ENCODE measurements at regions not wholly inside any gene's neighbourhood (a gene's known extent, or its start where the extent isn't known, plus 50 kb on each side); places are given as distances from the start of the nearest gene placed in this dataset.

DNA sequence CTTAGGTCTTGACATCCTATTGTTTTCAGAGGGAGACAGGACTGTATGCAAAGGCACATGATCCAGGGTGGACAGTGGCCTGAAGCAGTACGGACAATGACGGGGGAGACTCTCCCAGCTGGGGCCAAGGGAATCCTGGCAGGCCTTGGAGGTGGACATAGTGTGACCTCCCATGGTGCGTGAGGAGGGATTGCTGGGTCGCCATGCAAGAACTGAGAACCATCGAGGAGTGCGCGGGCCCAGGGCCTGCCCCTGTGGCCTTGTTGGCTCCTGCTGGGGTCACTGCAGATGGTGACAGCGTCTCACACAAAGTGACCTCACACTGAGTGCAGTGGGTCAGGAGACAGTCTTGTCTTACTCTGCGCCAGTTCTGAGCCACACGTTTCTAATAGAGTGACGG is 192.4 kb downstream of the GADD45G start:
- no peak for DNase-seq

DNA sequence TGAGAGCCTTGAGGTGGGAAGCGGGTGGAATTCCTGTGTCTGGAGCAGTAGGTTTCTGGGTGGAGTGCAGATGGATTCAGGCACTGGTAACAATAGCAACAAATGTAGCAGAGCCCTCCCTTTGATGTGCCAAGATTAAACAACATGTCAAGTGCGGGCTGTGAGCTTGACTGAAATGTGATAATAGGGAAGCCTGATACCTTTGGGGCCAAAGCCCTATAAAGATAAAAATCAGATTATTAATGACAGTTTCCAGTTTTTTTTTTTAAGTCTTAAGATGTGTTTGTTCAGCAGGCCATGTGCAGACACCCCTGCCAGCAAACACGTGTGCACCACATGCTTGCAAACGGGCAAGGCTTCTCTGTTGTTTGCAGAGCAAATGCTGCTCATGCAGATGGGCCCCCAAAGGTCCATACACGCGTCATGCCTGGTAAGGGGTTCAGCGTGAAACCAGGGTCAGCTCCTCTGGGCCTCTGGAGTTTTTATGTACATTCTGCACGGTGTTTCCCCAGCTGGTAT is 193.2 kb downstream of the GADD45G start:
- DNase-seq: peak; percentile 39

DNA sequence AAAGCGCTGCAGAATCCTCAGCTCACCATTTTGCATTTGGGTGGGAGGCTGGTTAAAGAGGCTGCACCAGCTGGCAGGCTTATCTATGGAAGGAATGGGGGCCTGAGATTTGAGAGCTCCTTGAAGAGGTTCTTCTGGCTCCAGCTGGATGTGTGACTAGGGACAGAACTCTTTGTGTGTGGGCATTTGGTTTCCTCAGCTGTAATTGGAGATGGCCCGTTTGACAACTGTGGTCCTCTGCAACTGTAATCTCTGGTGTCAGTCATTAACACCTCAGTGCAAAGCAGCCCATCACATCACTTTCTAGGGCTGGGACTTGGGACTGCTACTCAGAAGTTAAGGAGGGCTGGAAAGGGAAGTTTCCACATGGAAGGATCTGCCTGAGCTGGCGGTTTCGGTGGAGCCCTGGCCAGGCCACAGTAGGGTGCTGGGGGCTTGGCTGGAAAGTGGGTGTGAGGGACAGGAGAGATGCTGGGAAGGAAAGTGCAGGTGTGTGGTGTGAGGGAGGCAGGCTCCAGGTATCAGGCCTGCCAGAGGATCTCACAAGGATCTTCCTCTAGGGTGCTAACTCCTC is 193.8 kb downstream of the GADD45G start:
- DNase-seq: no peak

GRCh38 chr9:89799221-89799620 is 194.4 kb downstream of the GADD45G start:
- no peak for DNase-seq

DNA sequence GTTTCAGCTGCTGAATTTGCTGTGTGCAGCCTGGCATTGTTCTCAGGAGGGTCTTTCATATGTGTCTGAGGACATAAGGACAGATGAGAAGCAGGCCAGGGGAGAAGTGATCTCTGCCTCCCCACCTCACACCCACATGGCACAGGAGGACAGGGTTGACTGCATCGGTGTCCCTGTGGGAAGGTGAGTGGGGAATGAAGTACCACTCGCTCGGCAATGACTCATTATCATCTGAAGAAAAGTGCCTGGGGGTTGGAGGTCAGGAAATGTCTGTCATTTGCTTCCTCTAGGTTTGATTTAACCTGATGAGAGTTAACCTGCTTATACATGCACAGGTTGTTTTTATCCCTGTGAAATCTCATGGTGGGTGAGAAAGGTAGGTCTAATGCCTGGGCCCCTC is 195.0 kb downstream of the GADD45G start:
- DNase-seq: no peak

DNA sequence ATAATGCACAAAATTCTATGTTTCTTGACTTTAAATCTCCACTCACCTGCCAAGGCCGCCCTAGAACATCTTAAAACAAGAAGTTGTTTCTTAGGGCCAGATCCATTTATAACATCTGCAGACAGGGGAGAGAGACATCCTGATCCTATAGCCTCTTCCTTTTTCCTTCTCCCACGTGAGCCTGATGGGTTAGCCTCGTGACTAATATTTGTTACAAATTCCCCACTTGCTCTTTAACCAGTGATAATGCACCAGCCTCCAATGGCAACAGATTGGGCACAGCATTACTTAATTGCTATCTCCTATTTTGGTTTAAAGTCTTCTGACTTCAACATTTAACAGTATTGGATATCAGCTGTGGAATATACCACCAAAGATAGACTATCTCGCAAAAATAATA is 196.5 kb downstream of the GADD45G start:
- DNase-seq: no peak

GRCh38 chr9:89801742-89802670 is 197.2 kb downstream of the GADD45G start:
- no peak for DNase-seq

GRCh38 chr9:89802781-89803355 is 198.1 kb downstream of the GADD45G start:
- no peak for DNase-seq

DNA sequence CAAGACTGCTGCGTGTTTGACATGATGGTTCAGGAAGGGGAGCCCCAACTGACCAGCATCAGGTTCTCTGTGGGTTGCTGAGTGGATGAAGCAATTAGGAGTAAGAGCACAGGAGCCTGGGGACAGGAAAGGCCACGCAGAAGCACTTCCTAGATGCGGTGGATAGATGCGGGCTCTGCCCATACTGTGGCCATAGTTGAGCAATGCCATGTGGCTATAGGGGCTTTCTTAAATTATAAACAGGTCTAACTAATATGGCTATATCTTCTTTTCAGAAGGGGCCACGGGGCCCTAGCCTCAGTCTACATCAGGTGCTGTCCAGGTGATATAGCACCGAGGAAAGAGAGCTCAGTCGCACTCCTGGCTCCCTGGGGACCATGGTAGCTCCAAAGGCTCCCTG is 198.6 kb downstream of the GADD45G start:
- no peak for DNase-seq

DNA sequence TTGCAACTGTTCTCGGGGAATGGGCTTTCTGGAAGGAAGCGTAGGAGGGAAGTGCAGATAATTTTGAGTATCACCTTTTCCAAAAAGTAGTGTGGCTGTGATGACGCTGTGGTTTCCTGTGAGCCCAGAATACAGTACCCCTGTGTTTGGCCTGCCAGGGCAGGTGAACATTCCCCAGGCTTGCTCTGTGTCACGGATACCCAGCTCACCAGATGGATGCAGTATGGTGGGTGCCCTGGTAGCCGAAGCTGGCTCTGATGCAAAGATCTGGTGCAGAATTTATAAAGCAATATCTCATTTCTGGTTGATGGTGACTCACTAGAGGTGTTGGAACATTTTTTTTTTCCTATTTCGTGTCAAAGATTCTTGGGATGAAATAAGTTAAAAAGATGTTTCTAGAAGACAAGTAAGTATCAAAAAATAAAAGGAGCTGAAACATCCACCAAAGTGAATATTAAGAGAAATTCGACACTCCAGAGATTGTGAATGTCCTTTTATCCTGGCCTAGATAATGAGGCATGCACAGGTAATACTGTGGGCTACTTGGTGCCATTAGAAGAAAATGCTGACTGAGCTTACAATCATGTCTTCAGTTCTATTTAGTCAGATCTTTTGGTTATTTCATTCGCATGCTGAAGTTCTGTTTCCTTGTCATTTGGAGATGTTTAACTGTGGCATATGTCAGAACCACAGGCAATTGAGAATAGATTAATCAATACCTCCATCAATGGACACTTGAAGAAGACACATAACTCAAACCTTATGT is 200.1 kb downstream of the GADD45G start:
- DNase-seq: no peak

GRCh38 chr9:89805571-89806292 is 200.9 kb downstream of the GADD45G start:
- DNase-seq: no peak

DNA sequence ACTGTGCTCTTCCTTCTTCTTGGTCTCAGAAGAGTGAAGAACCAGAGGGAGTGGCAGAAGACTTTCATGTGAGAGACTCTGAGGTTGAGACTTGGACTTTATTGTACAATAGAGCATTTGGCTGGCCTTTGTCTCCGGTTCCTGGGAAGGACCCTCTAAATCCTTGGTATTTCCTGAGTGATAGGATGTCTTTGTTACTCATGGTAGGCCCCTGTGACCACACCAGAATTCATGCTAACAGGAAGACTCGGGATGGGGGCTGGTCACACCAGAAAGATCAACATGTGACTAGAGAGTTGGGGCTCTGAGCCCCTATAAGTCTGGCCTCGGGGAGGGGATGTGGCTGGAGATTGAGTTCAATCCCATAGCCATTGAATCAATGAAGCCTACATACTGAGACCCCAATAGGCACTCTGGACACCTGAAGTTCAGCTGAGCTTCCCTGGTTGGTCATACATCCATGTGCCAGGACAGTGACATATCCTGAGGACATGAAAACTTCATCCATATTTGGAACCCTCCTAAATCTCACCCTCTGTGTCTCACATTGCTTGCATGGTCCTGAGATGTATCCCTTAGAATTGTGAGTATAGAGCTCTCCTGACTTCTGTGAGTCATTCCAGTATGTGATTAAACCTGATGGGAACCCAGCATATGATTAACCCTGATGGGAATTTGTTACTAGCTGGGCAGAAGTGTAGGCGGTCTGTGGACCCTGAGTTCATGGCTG is 201.7 kb downstream of the GADD45G start:
- no peak for DNase-seq

- no peak for DNase-seq
Measured at GRCh38 chr9:89807101-89807395, 202.2 kb downstream of the GADD45G start.

DNA sequence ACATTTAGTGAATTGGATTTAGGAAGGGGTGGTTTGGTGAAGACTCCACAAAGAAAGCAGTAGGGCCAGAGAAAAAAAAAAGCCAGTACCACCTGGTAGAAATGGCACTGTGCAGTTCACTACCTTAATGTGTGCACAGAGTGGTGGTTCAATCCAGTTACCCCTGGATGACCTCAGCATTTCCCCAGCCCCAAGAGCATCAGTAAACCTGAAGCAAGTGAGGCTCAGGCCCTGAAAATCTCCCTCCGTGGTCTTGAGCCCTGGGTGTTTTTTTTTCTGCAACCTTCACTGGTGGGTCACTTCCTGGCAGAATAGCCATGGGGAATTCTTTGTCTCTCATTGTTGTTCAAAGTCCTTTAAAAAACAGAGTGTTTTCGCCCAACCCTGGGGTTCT is 202.9 kb downstream of the GADD45G start:
- no peak for DNase-seq

DNA sequence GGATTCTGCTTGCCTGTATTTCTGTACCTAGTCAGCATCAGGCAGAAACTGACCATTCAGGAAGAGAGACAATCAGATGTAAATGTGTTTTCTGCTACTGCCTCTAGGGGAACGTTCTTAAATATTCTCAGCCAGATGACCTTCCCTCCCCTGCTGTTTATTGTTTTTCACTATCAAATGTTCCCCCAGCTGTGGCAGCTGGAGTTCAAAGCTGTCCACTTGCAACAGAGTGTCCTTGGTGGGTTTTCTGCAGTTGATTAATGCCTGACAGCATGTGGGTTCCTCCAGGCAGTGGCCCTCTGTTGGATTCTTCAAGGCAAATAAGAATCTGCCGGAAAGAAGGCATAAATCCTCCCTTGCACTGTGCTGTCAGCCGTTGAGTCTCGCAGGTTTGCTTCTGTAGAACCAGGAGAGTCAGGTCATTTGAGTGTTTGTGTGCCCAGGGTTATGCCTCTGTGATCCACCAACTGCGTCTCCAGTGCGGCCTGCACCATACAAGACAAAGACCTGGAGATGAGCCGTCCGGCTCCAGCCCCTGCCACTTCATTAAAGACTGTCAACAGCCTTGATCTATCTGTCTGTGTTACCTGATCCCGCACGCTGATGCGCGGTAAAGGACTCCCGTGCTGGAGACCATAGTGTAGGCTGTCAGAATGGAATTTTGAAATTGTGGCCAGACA is 203.4 kb downstream of the GADD45G start:
- peak; percentile 42 for DNase-seq

DNA sequence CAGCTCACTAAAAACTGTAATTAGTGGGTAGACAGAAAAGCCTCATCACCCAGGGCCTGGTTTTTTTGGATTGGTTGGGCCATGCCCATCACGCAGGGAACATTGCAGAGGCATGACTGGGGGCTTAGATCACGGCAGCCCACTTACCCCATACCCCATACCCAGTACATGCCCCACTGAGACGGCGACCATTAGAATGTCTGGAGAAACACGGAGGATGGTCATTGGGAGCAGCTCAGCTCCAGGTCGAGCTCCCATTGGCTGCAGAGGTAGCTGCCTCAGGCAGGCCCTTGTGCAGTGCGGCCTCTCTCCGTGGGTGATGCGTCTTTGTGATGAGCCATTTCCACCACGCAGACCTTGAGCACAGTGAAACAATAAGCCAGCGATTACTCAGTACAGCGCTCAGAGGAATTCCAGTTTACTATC is 204.0 kb downstream of the GADD45G start:
- DNase-seq: no peak

GRCh38 chr9:89810431-89810830 is 205.6 kb downstream of the GADD45G start:
- no peak for DNase-seq

DNA sequence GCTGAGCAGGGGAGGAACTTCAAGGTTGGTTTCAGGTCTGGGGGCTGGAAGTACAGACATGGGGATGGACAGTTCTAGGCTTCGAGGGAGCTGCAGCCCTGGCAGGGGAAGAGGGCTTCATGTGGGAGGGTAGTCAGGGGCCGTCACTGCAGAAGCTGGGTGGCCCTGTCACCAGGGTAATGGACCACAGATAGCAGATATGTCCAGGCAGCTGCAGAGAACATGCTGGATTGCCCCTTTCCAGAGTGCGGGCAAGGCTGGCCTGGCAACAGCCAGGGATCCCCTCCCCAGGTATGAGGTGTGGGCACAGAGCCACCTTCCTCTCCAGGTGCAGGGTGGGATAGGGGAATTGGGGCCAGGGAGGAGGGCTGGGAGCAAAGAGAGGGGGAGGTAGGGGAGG is 206.5 kb downstream of the GADD45G start:
- no peak for DNase-seq

DNA sequence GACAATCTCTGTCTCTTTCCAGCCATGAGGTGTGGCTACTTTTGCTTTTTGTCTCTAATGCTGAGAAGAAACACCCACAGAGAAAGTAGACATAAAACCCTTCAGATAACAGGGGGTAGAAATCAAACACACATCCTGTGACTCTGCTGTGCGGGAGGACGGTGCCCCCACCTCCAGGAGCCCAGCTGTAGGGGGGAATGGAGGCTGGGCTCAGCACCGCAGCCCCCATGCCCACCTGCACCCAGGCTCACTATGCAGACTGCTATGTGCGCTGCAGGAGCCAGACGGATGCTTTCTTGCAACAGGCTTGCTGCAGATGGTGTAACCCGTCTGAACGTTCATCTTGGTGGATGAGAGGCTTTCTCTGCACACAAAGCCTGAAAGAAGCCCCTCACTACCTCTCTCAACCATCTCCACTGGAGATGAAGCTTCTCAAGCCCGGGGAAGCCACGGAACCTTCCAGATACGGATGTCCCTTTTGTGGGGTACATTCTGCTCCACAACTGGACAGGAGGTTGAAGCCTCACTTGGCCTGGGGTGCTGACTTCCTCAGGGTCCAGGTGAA is 207.2 kb downstream of the GADD45G start:
- no peak for DNase-seq

DNA sequence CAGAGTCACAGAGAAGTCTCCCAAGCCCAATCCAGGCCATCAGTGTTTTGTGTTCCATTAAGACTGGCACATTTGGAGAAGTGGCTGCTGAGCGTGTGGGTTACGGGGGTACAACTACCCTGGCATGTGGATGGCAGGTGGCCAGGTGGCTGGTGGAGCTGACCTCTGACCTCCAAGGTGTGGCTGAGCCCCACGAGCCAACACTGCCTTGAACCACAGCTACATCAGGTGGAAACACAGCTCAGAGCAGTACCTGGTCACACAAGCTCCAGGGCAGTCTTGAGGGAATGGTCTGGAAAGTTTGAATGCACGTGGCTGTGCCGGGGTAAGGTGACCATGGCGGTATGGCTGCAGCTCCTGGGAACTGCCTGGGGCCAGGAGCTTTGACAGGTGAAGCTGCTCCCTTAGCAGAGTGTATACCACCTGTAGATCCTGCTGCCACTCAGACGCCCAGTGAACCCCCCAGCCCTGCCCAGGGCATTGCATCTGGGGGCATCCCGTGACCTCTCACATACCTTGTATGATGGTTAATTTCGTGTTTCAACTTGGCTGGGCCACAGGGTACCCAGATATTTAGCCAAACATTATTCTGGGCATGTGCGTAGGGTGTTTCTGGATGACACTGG is 207.9 kb downstream of the GADD45G start:
- no peak for DNase-seq

GRCh38 chr9:89813482-89813881 is 208.7 kb downstream of the GADD45G start:
- DNase-seq: no peak
